GM11168 (cell line): ENCODE measurements at regions not wholly inside any gene's neighbourhood (a gene's known extent, or its start where the extent isn't known, plus 50 kb on each side); places are given as distances from the start of the nearest gene placed in this dataset.

Experiments used
- in situ Hi-C: fragments of 300-500 bp; cut with MboI; formaldehyde crosslinking; loops from one replicate; pipeline ENCODE4 v1.12.0; 2022; ENCODE audit warnings: low sequenced_read_pairs; ENCODE audit not compliant: unreplicated experiment

GRCh38 chr1:58991305-58991704 lies 207.5 kb upstream of the JUN start:
- in situ Hi-C loops = no loop called here

- in situ Hi-C loops = no loop called here
Measured at GRCh38 chr1:58992643-58993042, 208.8 kb upstream of the JUN start.

GRCh38 chr1:58993403-58993802 lies 209.6 kb upstream of the JUN start:
- in situ Hi-C loops = no loop called here

- in situ Hi-C loops = no loop called here
Measured at GRCh38 chr1:58994664-58995063, 210.8 kb upstream of the JUN start.

GRCh38 chr1:58996341-58997059 lies 212.7 kb upstream of the JUN start:
- in situ Hi-C loops = no loop called here

- in situ Hi-C loops = no loop called here
Measured at GRCh38 chr1:58997060-58997411, 213.2 kb upstream of the JUN start.

GRCh38 chr1:58997637-58998036 lies 213.8 kb upstream of the JUN start:
- in situ Hi-C loops = no loop called here

- in situ Hi-C loops = loop anchor here (25.0 kb wide), 1 partner anchor 212 kb away; the partner anchor contains the start of gene JUN
Measured at GRCh38 chr1:58999676-59000075, 215.8 kb upstream of the JUN start.

- in situ Hi-C loops = loop anchor here (25.0 kb wide), 1 partner anchor 217 kb away; the partner anchor contains the start of gene JUN
Measured at GRCh38 chr1:59004755-59005154, 220.9 kb upstream of the JUN start.

GRCh38 chr1:59005491-59006288 lies 221.8 kb upstream of the JUN start:
- in situ Hi-C loops = loop anchor here (25.0 kb wide), 1 partner anchor 218 kb away; the partner anchor contains the start of gene JUN

- in situ Hi-C loops = loop anchor here (25.0 kb wide), 1 partner anchor 219 kb away; the partner anchor contains the start of gene JUN
Measured at GRCh38 chr1:59006289-59006658, 222.4 kb upstream of the JUN start.

GRCh38 chr1:59006932-59007331 lies 223.1 kb upstream of the JUN start:
- in situ Hi-C loops = loop anchor here (25.0 kb wide), 1 partner anchor 220 kb away; the partner anchor contains the start of gene JUN

- in situ Hi-C loops = loop anchor here (25.0 kb wide), 1 partner anchor 220 kb away; the partner anchor contains the start of gene JUN
Measured at GRCh38 chr1:59007429-59007819, 223.6 kb upstream of the JUN start.

- in situ Hi-C loops = loop anchor here (25.0 kb wide), 1 partner anchor 221 kb away; the partner anchor contains the start of gene JUN
Measured at GRCh38 chr1:59007820-59008598, 224.2 kb upstream of the JUN start.

GRCh38 chr1:59008599-59009347 lies 224.9 kb upstream of the JUN start:
- in situ Hi-C loops = loop anchor here (25.0 kb wide), 1 partner anchor 221 kb away; the partner anchor contains the start of gene JUN

GRCh38 chr1:59011663-59012062 lies 227.8 kb upstream of the JUN start:
- in situ Hi-C loops = loop anchor here (25.0 kb wide), 1 partner anchor 224 kb away; the partner anchor contains the start of gene JUN

- in situ Hi-C loops = loop anchor here (25.0 kb wide), 1 partner anchor 225 kb away; the partner anchor contains the start of gene JUN
Measured at GRCh38 chr1:59012378-59012777, 228.5 kb upstream of the JUN start.

- in situ Hi-C loops = loop anchor here (25.0 kb wide), 1 partner anchor 226 kb away; the partner anchor contains the start of gene JUN
Measured at GRCh38 chr1:59013276-59013927, 229.6 kb upstream of the JUN start.

GRCh38 chr1:59013928-59014279 lies 230.1 kb upstream of the JUN start:
- in situ Hi-C loops = loop anchor here (25.0 kb wide), 1 partner anchor 227 kb away; the partner anchor contains the start of gene JUN
